ENCODE measurements at regions not wholly inside any gene's neighbourhood (a gene's known extent, or its start where the extent isn't known, plus 50 kb on each side); places are given as distances from the start of the nearest gene placed in this dataset.
"Not testable (repeated sequence)": the region's sequence is repeated elsewhere in the genome, so short reads cannot be mapped to it uniquely, and the experiment has no call there.

- H3K4me3 ChIP-seq (ENCODE audit: low read depth, low read length); DNase-seq (ENCODE audit: low read depth): not testable (repeated sequence)
Observed at GRCh38 chr7:149991652-149992302, 118.0 kb downstream of the ATP6V0E2 start.

GRCh38 chr7:149992366-149992765 lies 118.6 kb downstream of the ATP6V0E2 start:
- not testable (repeated sequence) for DNase-seq (ENCODE audit: low read depth); H3K4me3 ChIP-seq (ENCODE audit: low read depth, low read length)

GRCh38 chr7:149995369-149996026 lies 121.7 kb downstream of the ATP6V0E2 start:
- not testable (repeated sequence) for DNase-seq (ENCODE audit: low read depth); H3K4me3 ChIP-seq (ENCODE audit: low read depth, low read length)

GRCh38 chr7:150000780-150001599 lies 127.2 kb downstream of the ATP6V0E2 start:
- DNase-seq (ENCODE audit: low read depth); H3K4me3 ChIP-seq (ENCODE audit: low read depth, low read length): not testable (repeated sequence)

- DNase-seq (ENCODE audit: low read depth): no peak
- no peak for TF ChIP-seq CTCF (IDR thresholded peaks at IDR 0.05; ENCODE audit: low read depth, low read length, missing control alignments)
- H3K4me3 ChIP-seq (ENCODE audit: low read depth, low read length): no peak overlapping the region
Observed at GRCh38 chr7:150003304-150003810, 129.6 kb downstream of the ATP6V0E2 start.

DNA sequence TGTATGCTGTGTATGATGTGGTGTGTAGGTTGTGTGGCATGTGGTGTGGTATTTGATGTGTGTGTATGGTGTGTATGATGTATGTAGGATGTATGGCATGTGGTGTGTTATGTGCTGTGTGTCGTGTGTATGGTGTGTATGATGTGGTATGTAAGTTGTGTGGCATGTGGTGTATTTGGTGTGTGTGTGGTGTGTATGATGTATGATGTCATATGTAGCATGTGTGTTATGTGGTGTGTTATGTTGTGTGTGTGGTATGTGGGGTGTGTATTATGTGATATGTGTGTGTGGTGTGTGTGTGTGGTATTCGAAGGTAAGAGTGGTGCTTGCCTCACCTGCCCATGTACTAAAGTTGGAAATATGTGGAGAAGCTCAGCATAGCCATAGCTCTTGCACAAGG lies 130.2 kb downstream of the ATP6V0E2 start:
- DNase-seq (ENCODE audit: low read depth): not testable (repeated sequence)

GRCh38 chr7:150004843-150005242 lies 131.1 kb downstream of the ATP6V0E2 start:
- DNase-seq (ENCODE audit: low read depth); H3K4me3 ChIP-seq (ENCODE audit: low read depth, low read length): not testable (repeated sequence)

More for the DNA sequence above, 130.2 kb downstream of the ATP6V0E2 start:
- not testable (repeated sequence) for H3K4me3 ChIP-seq (ENCODE audit: low read depth, low read length)

DNA sequence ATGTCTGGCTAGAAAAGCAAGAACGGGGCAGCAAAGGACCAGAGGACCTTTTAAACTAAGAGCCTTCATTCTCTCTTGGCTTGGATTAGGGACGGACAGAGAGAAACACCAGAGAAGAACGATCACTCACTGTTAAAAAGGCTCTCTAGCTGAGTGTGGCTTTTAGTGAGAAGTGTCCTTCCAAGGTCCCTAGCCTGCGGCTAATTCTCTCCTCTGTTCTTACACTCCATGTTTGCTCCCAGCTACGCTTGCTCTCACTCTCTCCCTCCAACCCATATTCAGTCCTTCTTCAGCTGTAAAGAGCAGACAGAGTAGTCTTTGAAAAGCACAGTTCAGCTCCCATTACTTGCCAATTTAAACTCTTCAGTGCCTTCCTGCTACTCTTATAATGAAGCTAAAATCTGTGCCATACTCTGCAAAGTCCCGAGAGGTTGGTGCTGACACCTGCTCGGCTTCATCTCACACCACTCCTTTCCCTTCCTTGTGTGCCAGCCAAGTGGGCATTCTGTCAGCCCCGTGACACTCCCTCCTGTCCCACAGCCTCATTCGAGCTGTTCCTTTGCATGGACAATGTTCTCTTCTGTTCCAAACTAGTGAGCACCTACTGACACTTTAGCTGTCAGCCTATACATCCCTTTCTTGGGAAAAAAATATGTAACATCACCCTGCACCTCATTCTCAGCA lies 136.0 kb downstream of the ATP6V0E2 start:
- not testable (repeated sequence) for DNase-seq (ENCODE audit: low read depth); H3K4me3 ChIP-seq (ENCODE audit: low read depth, low read length)

DNA sequence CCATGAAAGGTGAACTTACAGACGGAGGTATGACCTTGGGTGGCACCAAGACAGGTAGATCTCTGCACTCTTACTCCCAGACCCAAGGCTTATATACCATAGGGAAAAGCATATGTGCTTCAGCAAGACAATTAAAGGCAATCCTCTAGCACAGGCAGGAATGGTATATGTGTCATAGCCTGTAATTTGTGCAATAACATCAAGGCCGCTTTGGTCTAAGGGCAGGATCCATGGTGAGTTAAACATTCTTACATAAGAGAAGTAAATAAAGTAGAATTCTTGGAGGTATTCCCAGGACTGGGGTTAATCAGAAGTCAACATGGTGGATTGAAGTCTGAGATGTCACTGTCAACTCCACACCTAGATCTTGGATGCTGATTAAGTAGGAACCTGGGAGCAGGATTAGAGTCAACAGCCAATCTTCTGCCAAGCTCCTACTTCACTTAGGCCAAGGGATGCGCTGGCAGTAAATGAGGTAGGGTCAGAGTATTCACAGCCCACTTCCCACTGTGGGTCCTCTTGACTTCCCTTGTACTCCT lies 143.0 kb downstream of the ATP6V0E2 start:
- not testable (repeated sequence) for DNase-seq (ENCODE audit: low read depth); H3K4me3 ChIP-seq (ENCODE audit: low read depth, low read length)

GRCh38 chr7:150020210-150020609 lies 146.4 kb downstream of the ATP6V0E2 start:
- H3K4me3 ChIP-seq (ENCODE audit: low read depth, low read length); DNase-seq (ENCODE audit: low read depth): not testable (repeated sequence)

DNA sequence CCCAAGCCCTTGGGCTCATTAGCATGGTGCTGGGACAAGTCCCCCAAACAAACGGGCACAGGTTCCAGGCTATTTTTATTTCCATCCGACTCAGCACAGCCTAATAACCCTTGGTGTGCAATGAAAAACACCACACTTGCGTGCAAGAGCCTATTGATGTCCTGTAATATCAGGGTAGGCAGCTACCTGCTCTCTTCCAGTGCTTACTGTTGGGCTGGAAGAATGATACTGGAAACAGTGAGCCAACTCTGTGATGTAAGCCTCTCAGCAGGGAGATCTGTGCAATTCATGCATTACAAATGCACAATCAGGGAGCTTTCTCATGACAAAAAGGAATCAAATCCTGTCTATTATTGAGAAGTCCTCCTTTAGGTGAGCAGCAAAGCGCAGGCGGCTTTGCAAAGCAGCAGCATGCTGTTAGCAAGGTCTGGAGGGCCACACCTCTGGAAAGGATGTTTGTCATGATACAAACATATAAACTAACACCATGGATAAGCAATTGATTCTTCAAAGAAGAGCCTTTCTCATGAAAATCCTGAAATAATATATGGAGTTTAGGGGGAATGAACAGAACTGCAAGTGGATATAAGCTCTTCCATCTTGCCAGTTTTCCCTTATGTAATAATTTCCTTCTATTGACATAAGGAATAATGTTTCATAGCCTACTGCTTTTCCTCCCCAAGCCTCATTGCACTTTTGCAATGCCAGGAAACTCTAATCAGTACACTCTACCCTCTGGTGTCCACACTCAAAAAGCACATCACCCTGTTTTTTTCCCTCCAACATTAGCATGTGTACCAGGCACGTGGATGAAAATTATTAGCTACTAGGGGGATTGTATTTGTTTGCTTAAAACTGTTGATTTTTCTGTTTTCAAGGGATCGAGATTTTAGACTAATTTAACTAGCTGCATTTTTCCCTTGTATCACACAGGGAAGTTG lies 151.1 kb downstream of the ATP6V0E2 start:
- H3K4me3 ChIP-seq (ENCODE audit: low read depth, low read length); DNase-seq (ENCODE audit: low read depth): not testable (repeated sequence)

GRCh38 chr7:150025802-150026201 lies 152.0 kb downstream of the ATP6V0E2 start:
- not testable (repeated sequence) for H3K4me3 ChIP-seq (ENCODE audit: low read depth, low read length)

DNA sequence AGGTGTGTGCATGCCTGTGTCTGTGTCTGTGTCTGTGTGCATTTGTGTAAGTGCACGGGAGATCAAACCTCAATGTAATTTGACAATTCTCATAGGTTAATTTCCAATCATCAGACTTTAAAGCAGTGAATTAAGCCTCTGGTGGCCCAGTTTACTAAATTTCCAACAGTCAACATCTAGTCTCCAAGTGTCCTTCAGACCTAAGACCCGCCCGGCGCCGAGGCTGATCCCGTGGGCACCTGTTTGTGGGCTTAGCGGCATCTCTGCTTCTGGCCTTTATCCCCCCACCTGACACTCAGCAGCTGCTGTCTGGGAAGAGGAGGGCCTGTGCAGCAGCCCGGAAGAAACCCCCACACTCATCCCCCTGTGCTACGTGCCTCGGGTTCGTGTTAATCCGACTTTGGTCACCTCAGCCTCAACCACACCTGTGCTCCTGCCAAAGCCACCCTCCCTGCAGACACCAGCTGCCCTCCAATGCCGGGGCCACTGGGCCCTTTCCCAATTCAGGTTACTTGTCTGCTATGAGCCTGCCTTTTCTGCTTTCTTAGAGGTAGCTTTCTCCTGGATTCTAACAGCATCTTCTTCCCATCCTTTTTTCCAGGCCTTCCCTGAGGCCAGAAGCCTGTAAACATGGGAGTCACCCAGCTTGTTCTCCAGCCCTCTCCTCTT lies 154.7 kb downstream of the ATP6V0E2 start:
- DNase-seq (ENCODE audit: low read depth); H3K4me3 ChIP-seq (ENCODE audit: low read depth, low read length): not testable (repeated sequence)

More at GRCh38 chr7:150025802-150026201, 152.0 kb downstream of the ATP6V0E2 start:
- not testable (repeated sequence) for DNase-seq (ENCODE audit: low read depth)

- DNase-seq (ENCODE audit: low read depth); H3K4me3 ChIP-seq (ENCODE audit: low read depth, low read length): not testable (repeated sequence)
Observed at GRCh38 chr7:150029013-150029389, 155.2 kb downstream of the ATP6V0E2 start.

DNA sequence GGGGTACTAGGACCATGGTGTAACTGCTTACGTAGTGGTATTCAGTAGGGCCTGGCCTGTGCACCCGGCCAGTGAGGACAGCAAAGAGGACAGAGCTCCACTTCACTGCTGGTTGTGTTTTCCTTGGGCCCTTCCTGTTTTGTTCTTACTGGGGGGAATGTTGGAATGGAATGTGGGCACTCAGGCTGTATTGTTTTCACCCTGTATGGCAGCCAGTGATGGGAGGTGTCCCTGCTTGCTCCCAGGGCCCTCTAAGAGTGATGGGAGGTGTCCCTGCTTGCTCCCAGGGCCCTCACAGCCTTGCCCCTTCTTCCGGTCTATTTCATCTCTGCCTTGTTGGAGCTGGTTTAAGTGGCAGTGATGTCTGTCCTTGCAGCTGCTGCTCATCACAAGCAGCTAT lies 158.0 kb downstream of the ATP6V0E2 start:
- DNase-seq (ENCODE audit: low read depth); H3K4me3 ChIP-seq (ENCODE audit: low read depth, low read length): not testable (repeated sequence)

GRCh38 chr7:150033711-150034110 lies 159.9 kb downstream of the ATP6V0E2 start:
- not testable (repeated sequence) for H3K4me3 ChIP-seq (ENCODE audit: low read depth, low read length); DNase-seq (ENCODE audit: low read depth)
